Neural cell (in vitro differentiated cells): ENCODE measurements at regions not wholly inside any gene's neighbourhood (a gene's known extent, or its start where the extent isn't known, plus 50 kb on each side); places are given as distances from the start of the nearest gene placed in this dataset.

Experiments used
- H2AFZ ChIP-seq: fragments of 200-600, 300-800 bp; sonication (generic), shearing (Covaris generic); 2 replicates; pipeline ENCODE4 v1.6.0; 2014; ENCODE audit warnings: low read depth, mild to moderate bottlenecking, antibody characterized with exemption, low read length, moderate library complexity
- H3F3A ChIP-seq: fragments of 200-600 bp; shearing (Covaris generic); 2 replicates; pipeline ENCODE4 v1.6.1; 2016; ENCODE audit warnings: mild to moderate bottlenecking, moderate library complexity, mixed read lengths, antibody characterized with exemption, low read length; ENCODE audit not compliant: insufficient read depth, poor library complexity, severe bottlenecking
- H3K27ac ChIP-seq: fragments of 200-600, 300-800 bp; sonication (generic), shearing (Covaris generic); 2 replicates; pipeline ENCODE4 v1.5.1; 2014; ENCODE audit warnings: mild to moderate bottlenecking, low read length, moderate library complexity
- H3K27me3 ChIP-seq: fragments of 300-800, 200-600 bp; sonication (generic), shearing (Covaris generic); 2 replicates; pipeline ENCODE4 v1.6.0; 2014; ENCODE audit warnings: mild to moderate bottlenecking, low read depth, low read length, moderate library complexity; ENCODE audit not compliant: insufficient read depth
- H3K36me3 ChIP-seq: fragments of 300-800, 200-600 bp; sonication (generic), shearing (Covaris generic); 2 replicates; pipeline ENCODE4 v1.5.1; 2014; ENCODE audit warnings: mild to moderate bottlenecking, antibody characterized with exemption, low read length, moderate library complexity; ENCODE audit not compliant: insufficient read depth
- H3K4me2 ChIP-seq: fragments of 300-800, 200-600 bp; sonication (generic), shearing (Covaris generic); 2 replicates; pipeline ENCODE4 v1.6.0; 2014; ENCODE audit warnings: mild to moderate bottlenecking, low read length
- H3K4me3 ChIP-seq: fragments of 300-800, 200-600 bp; sonication (generic), shearing (Covaris generic); 2 replicates; pipeline ENCODE4 v1.5.1; 2014; ENCODE audit warnings: mild to moderate bottlenecking, low read length, moderate library complexity
- H3K79me2 ChIP-seq: fragments of 200-600 bp; shearing (Covaris generic); replicated peaks from 2 replicates; pipeline ENCODE4 v1.6.0; 2014; ENCODE audit warnings: mild to moderate bottlenecking, low read length, moderate library complexity; ENCODE audit not compliant: insufficient read depth
- H3K9ac ChIP-seq: fragments of 300-800, 200-600 bp; sonication (generic), shearing (Covaris generic); 2 replicates; pipeline ENCODE4 v1.6.1; 2016; ENCODE audit warnings: mild to moderate bottlenecking, low read length, mixed read lengths
- H3K9me2 ChIP-seq: fragments of 200-600 bp; shearing (Covaris generic); 2 replicates; pipeline ENCODE4 v1.6.1; 2016; ENCODE audit warnings: mild to moderate bottlenecking, low read length, mixed read lengths; ENCODE audit not compliant: insufficient read depth
- H3K9me3 ChIP-seq: fragments of 200-600, 300-800 bp; sonication (generic), shearing (Covaris generic); 2 replicates; pipeline ENCODE4 v1.6.1; 2016; ENCODE audit warnings: mild to moderate bottlenecking, mixed run types, low read length, moderate library complexity, mixed read lengths
- H4K20me1 ChIP-seq: fragments of 200-600 bp; shearing (Covaris generic); 2 replicates; pipeline ENCODE4 v1.6.1; 2016; ENCODE audit warnings: mild to moderate bottlenecking, mixed run types; ENCODE audit not compliant: insufficient read depth
- CTCF ChIP-seq: fragments of 450-650 bp; IDR thresholded peaks from 2 replicates; pipeline ENCODE4 v1.5.1; 2014; ENCODE audit warnings: antibody characterized with exemption, mild to moderate bottlenecking, moderate library complexity; ENCODE audit not compliant: poor library complexity, severe bottlenecking
- EP300 ChIP-seq: fragments of 450-650 bp; conservative IDR thresholded peaks from 2 replicates; pipeline ENCODE4 v1.6.1; 2014; ENCODE audit warnings: antibody characterized with exemption, mild to moderate bottlenecking, moderate library complexity; ENCODE audit not compliant: poor library complexity, severe bottlenecking
- EZH2 ChIP-seq: fragments of 200-600, 300-800 bp; shearing (Covaris generic), sonication (generic); IDR thresholded peaks from 2 replicates; pipeline ENCODE4 v1.6.1; 2014; ENCODE audit warnings: antibody characterized with exemption, low read length, borderline replicate concordance, mild to moderate bottlenecking; ENCODE audit not compliant: insufficient read depth, poor library complexity, severe bottlenecking
- MXI1 ChIP-seq: fragments of 450-650 bp; conservative IDR thresholded peaks from 2 replicates; pipeline ENCODE4 v1.6.1; 2014; ENCODE audit warnings: antibody characterized with exemption, mild to moderate bottlenecking; ENCODE audit not compliant: poor library complexity, severe bottlenecking
- POLR2AphosphoS5 ChIP-seq: IDR thresholded peaks from 2 replicates; pipeline ENCODE4 v1.6.1; 2012
- RAD21 ChIP-seq: fragments of 450-650 bp; conservative IDR thresholded peaks from 2 replicates; pipeline ENCODE4 v1.6.1; 2014; ENCODE audit warnings: antibody characterized with exemption, mild to moderate bottlenecking, moderate library complexity
- REST ChIP-seq: IDR thresholded peaks from 2 replicates; pipeline ENCODE4 v1.6.1; 2012; ENCODE audit warnings: borderline replicate concordance
- SMC3 ChIP-seq: fragments of 450-650 bp; conservative IDR thresholded peaks from 2 replicates; pipeline ENCODE4 v1.6.1; 2014; ENCODE audit warnings: antibody characterized with exemption, mild to moderate bottlenecking, moderate library complexity; ENCODE audit not compliant: poor library complexity
- TAF1 ChIP-seq: IDR thresholded peaks from 2 replicates; pipeline ENCODE4 v1.6.1; 2012; ENCODE audit warnings: low read depth

- Histone ChIP-seq H4K20me1 (no peaks in the 10 kb centered on the region), H3K4me3 (no peak overlapping the region), H2AFZ (no peak overlapping the region), H3K9me3 (no peaks in the 10 kb centered on the region), H3K9me2 (no peaks in the 10 kb centered on the region), H3K9ac (no peak overlapping the region), H3F3A (no peaks in the 10 kb centered on the region), H3K4me2 (no peak overlapping the region), H3K79me2 (no peaks in the 10 kb centered on the region), H3K27ac (no peak overlapping the region), H3K27me3 (no peaks in the 10 kb centered on the region), H3K36me3 (no peaks in the 10 kb centered on the region)
- TF ChIP-seq EZH2: no peak
- no peak for TF ChIP-seq REST
- TF ChIP-seq RAD21: no peak
- no peak for TF ChIP-seq TAF1
- no peak for TF ChIP-seq CTCF
- TF ChIP-seq MXI1: no peak
- no peak for TF ChIP-seq SMC3
- TF ChIP-seq POLR2AphosphoS5: no peak
- TF ChIP-seq EP300: no peak
These were observed 103.9 kb upstream of the TMEFF2 start for GRCh38 chr2:192298664-192299063.

- H4K20me1 ChIP-seq: no peaks in the 10 kb centered on the region
- no peaks in the 10 kb centered on the region for H3K79me2 ChIP-seq
- no peak for TF ChIP-seq EP300
- no peak for TF ChIP-seq TAF1
- no peak for TF ChIP-seq POLR2AphosphoS5
- TF ChIP-seq CTCF: no peak
- TF ChIP-seq RAD21: no peak
- H3K9ac ChIP-seq: no peak overlapping the region
- H3K27me3 ChIP-seq: no peaks in the 10 kb centered on the region
- no peaks in the 10 kb centered on the region for H3F3A ChIP-seq
- H3K9me3 ChIP-seq: no peaks in the 10 kb centered on the region
- no peak overlapping the region for H3K4me3 ChIP-seq
- no peaks in the 10 kb centered on the region for H3K36me3 ChIP-seq
- H3K27ac ChIP-seq: no peak overlapping the region
- H3K9me2 ChIP-seq: no peaks in the 10 kb centered on the region
- H2AFZ ChIP-seq: no peak overlapping the region
- H3K4me2 ChIP-seq: no peak overlapping the region
These were observed 97.7 kb upstream of the TMEFF2 start for GRCh38 chr2:192292478-192292877.
